GM21825 (cell line): ENCODE measurements at regions not wholly inside any gene's neighbourhood (a gene's known extent, or its start where the extent isn't known, plus 50 kb on each side); places are given as distances from the start of the nearest gene placed in this dataset.

Experiments
- ATAC-seq: cut with Tn5 transposase; IDR thresholded peaks from one replicate; pipeline ENCODE4 v1.9.1; 2021; ENCODE audit warnings: mild to moderate bottlenecking, moderate library complexity; ENCODE audit not compliant: unreplicated experiment

DNA sequence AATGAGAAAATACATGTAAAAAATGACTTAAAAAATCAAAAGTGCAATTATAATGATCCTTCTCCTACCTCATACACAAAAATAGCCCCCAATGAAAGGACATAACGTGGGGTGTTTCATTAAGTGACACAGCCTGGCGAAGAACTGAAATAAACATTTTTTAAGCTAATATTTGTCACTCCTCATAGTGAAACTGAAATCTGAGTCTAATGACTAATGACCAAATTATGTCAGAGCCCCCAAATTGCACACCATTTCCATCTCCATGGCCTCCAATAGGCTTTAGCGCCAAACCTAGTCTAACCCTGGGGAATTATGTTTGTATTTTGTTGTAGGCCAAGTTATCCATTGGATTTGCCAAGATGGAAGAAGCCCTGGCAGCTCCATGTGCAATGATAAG lies 119.1 kb downstream of the WT1 start:
- ATAC-seq: no peak

- ATAC-seq: no peak
Observed at GRCh38 chr11:32316858-32317642, 118.3 kb downstream of the WT1 start.

GRCh38 chr11:32317643-32318042 lies 117.7 kb downstream of the WT1 start:
- no peak for ATAC-seq

GRCh38 chr11:32318071-32319055 lies 117.0 kb downstream of the WT1 start:
- ATAC-seq: no peak

- ATAC-seq: no peak
Observed at GRCh38 chr11:32323814-32324130, 111.6 kb downstream of the WT1 start.

DNA sequence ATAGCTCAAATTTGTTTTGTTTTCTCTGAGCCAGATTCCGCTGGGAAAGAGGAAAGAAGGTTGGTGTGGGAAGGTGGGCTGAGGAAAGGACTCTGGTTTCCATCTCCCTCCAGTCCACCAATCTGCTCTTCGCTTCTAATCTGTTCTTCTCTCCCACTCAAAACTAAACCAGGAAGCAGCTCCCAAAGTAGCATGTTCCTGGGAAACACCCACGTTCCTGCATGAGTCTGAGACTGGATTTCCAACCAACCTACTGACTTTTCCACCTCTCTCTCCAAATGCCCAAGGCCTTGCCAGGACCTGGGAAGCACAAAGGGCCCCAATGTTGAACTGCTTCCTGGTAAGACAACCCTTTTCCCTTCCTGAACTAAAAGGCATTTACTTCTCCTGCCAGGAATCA lies 110.2 kb downstream of the WT1 start:
- no peak for ATAC-seq

DNA sequence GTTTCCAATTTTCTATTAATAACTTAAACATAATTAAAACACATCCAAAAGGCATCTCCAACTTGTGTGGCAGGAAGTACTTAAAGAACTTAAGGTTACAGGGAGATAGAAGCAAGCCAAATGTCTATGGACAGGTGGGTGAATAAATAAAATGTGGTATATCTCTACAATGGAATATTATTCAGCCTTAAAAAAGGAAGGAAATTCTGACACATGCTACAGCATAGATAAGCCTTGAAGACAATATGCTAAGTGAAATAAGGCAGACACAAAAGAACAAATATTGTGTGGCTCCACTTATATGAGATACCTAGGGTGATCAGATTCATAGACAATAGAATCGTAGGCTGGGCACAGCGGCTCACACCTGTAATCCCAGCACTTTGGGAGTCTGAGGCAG lies 109.6 kb downstream of the WT1 start:
- ATAC-seq: no peak

GRCh38 chr11:32326522-32326921 lies 108.8 kb downstream of the WT1 start:
- no peak for ATAC-seq

DNA sequence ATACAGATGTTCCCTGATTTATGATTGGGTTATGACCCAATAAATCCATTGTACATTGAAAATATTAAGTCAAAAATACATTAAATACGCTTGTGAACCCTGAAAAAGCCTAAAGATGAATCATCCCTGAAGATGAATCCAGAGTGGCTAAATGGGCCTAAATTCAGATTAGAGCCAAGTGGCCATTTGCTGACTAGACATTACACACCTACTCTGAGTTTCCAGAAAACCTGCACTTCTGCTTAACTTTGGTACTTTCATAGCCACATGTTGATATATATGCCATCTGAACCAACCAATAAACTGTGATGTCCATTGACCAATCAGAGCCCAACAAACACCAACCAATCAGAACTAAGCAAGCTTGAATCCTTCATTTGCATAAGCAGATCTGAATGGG lies 106.9 kb downstream of the WT1 start:
- no peak for ATAC-seq

DNA sequence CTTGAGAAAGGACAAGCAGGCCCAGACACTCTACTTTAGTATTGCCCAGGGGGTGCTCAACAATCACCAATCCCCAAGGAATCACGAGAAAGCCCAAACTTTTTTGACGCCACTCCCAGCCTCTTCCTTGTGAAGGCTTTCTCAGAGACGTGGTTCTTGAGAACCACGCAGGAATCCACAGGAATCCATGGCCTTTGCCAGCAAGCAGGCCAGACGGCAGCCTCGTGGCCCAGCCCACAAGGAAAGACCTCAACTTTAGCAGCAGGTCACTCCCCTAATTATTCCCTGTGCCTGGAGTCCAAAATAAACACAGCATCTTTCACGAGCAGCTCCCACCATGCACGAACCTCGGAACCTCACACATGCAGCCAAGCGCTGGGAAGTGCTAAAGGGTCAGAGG lies 104.2 kb downstream of the WT1 start:
- no peak for ATAC-seq

DNA sequence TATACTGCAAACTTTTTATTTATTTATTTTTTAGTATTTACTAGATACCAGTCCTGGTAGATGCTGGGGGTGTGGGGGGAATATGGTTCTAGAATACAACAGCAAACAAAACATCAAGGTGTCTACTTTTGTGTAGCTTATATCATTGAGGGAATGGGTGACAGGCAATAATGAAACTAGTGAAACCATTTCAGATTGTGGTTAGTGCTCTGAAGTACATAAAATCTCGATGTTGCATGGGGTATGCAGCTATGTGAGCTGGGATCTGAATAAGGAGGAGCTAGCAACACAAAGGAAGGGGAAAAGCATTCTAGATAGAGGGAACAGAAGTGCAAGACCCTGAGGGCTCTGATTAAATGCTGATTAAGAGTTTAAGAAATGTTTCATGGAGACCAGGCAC lies 103.5 kb downstream of the WT1 start:
- no peak for ATAC-seq

- ATAC-seq: no peak
Observed at GRCh38 chr11:32332990-32333319, 102.4 kb downstream of the WT1 start.

GRCh38 chr11:32333320-32333991 lies 101.9 kb downstream of the WT1 start:
- ATAC-seq: no peak

GRCh38 chr11:32334822-32335221 lies 100.5 kb downstream of the WT1 start:
- ATAC-seq: no peak
